SK-N-SH treated with all-trans-retinoic acid at 6 μM for 48 hours (cell line): ENCODE measurements at regions not wholly inside any gene's neighbourhood (a gene's known extent, or its start where the extent isn't known, plus 50 kb on each side); places are given as distances from the start of the nearest gene placed in this dataset.

ENCODE experiments used
- ATAC-seq: fragments of 200-7000 bp; cut with Tn5 transposase; 3 replicates; pipeline ENCODE4 v1.9.1; 2020; ENCODE audit warnings: mild to moderate bottlenecking, moderate library complexity
- ARNTL ChIP-seq: fragments of 450-650 bp; formaldehyde crosslinking; IDR thresholded peaks from 2 replicates; pipeline ENCODE4 v1.5.0; 2020; ENCODE audit warnings: low read depth, mild to moderate bottlenecking, moderate library complexity, borderline replicate concordance
- BACH2 ChIP-seq: fragments of 250-450 bp; sonication (Bioruptor Pico); IDR thresholded peaks from 2 replicates; pipeline ENCODE4 v1.9.0; 2021; ENCODE audit warnings: mild to moderate bottlenecking, borderline replicate concordance
- CSDC2 ChIP-seq: fragments of 250-450 bp; sonication (Bioruptor Pico); IDR thresholded peaks from 2 replicates; pipeline ENCODE4 v1.5.0; 2020; ENCODE audit warnings: mild to moderate bottlenecking, moderate library complexity
- CSRNP3 ChIP-seq: fragments of 250-450 bp; sonication (Bioruptor Pico); IDR thresholded peaks from 2 replicates; pipeline ENCODE4 v1.5.1; 2021; ENCODE audit warnings: mild to moderate bottlenecking, moderate library complexity
- ESRRG ChIP-seq: fragments of 250-450 bp; sonication (Bioruptor Pico); IDR thresholded peaks from 2 replicates; pipeline ENCODE4 v1.6.1; 2021; ENCODE audit warnings: mild to moderate bottlenecking
- GLIS3 ChIP-seq: fragments of 250-450 bp; sonication (Bioruptor Pico); IDR thresholded peaks from 2 replicates; pipeline ENCODE4 v1.5.0; 2020; ENCODE audit warnings: mild to moderate bottlenecking, moderate library complexity
- ISL1 ChIP-seq: fragments of 250-450 bp; sonication (Bioruptor Pico); IDR thresholded peaks from 2 replicates; pipeline ENCODE4 v2.1.2; 2022; ENCODE audit warnings: mild to moderate bottlenecking, moderate library complexity
- PATZ1 ChIP-seq: fragments of 250-450 bp; sonication (Bioruptor Pico); IDR thresholded peaks from 2 replicates; pipeline ENCODE4 v1.8.0; 2020; ENCODE audit warnings: mild to moderate bottlenecking, moderate library complexity, borderline replicate concordance
- POU6F1 ChIP-seq: fragments of 250-450 bp; sonication (Bioruptor Pico); IDR thresholded peaks from 2 replicates; pipeline ENCODE4 v1.8.0; 2021; ENCODE audit warnings: low read depth, mild to moderate bottlenecking, moderate library complexity, borderline replicate concordance
- PPARA ChIP-seq: fragments of 250-450 bp; sonication (Bioruptor Pico); IDR thresholded peaks from 2 replicates; pipeline ENCODE4 v1.5.0; 2020; ENCODE audit warnings: mild to moderate bottlenecking, borderline replicate concordance
- RARB ChIP-seq: fragments of 250-450 bp; sonication (Bioruptor Pico); IDR thresholded peaks from 2 replicates; pipeline ENCODE4 v1.8.0; 2021; ENCODE audit warnings: mild to moderate bottlenecking, moderate library complexity
- SNAI2 ChIP-seq: fragments of 250-450 bp; sonication (Bioruptor Pico); IDR thresholded peaks from 2 replicates; pipeline ENCODE4 v1.5.0; 2020; ENCODE audit warnings: mild to moderate bottlenecking, moderate library complexity
- TCF4 ChIP-seq: fragments of 250-450 bp; sonication (Bioruptor Pico); IDR thresholded peaks from 2 replicates; pipeline ENCODE4 v1.8.0; 2021; ENCODE audit warnings: mild to moderate bottlenecking, moderate library complexity, borderline replicate concordance
- TOX ChIP-seq: fragments of 250-450 bp; sonication (Bioruptor Pico); IDR thresholded peaks from 2 replicates; pipeline ENCODE4 v1.8.0; 2021; ENCODE audit warnings: mild to moderate bottlenecking, moderate library complexity, borderline replicate concordance
- ZC3H10 ChIP-seq: fragments of 250-450 bp; sonication (Bioruptor Pico); IDR thresholded peaks from 2 replicates; pipeline ENCODE4 v1.5.1; 2021; ENCODE audit warnings: mild to moderate bottlenecking, moderate library complexity
- ZFP3 ChIP-seq: fragments of 250-450 bp; sonication (Bioruptor Pico); IDR thresholded peaks from 2 replicates; pipeline ENCODE4 v1.5.0; 2020; ENCODE audit warnings: mild to moderate bottlenecking, moderate library complexity
- ZFP30 ChIP-seq: fragments of 450-650 bp; formaldehyde crosslinking; IDR thresholded peaks from 2 replicates; pipeline ENCODE4 v1.5.0; 2022; ENCODE audit warnings: mild to moderate bottlenecking, moderate library complexity
- ZNF565 ChIP-seq: fragments of 450-650 bp; formaldehyde crosslinking; conservative IDR thresholded peaks from 2 replicates; pipeline ENCODE4 v1.5.0; 2020; ENCODE audit warnings: low read depth, mild to moderate bottlenecking, moderate library complexity
- ZNF70 ChIP-seq: fragments of 450-650 bp; formaldehyde crosslinking; IDR thresholded peaks from 2 replicates; pipeline ENCODE4 v1.5.0; 2020; ENCODE audit warnings: mild to moderate bottlenecking, moderate library complexity
- ZNF8 ChIP-seq: fragments of 450-650 bp; formaldehyde crosslinking; IDR thresholded peaks from 2 replicates; pipeline ENCODE4 v1.5.0; 2020; ENCODE audit warnings: mild to moderate bottlenecking, moderate library complexity
- TF ChIP-seq, protein P1 (sequence below): fragments of 250-450 bp; sonication (Bioruptor Pico); IDR thresholded peaks from 2 replicates; pipeline ENCODE4 v1.5.0; 2020; ENCODE audit warnings: mild to moderate bottlenecking, moderate library complexity
- TF ChIP-seq, protein P2 (sequence below): fragments of 250-450 bp; sonication (Bioruptor Pico); IDR thresholded peaks from 2 replicates; pipeline ENCODE4 v1.5.1; 2020; ENCODE audit warnings: low read depth, mild to moderate bottlenecking, moderate library complexity

GRCh38 chr3:24736701-24737100, 242.1 kb upstream of the THRB start (continued):
- TF ChIP-seq, protein P1, sequence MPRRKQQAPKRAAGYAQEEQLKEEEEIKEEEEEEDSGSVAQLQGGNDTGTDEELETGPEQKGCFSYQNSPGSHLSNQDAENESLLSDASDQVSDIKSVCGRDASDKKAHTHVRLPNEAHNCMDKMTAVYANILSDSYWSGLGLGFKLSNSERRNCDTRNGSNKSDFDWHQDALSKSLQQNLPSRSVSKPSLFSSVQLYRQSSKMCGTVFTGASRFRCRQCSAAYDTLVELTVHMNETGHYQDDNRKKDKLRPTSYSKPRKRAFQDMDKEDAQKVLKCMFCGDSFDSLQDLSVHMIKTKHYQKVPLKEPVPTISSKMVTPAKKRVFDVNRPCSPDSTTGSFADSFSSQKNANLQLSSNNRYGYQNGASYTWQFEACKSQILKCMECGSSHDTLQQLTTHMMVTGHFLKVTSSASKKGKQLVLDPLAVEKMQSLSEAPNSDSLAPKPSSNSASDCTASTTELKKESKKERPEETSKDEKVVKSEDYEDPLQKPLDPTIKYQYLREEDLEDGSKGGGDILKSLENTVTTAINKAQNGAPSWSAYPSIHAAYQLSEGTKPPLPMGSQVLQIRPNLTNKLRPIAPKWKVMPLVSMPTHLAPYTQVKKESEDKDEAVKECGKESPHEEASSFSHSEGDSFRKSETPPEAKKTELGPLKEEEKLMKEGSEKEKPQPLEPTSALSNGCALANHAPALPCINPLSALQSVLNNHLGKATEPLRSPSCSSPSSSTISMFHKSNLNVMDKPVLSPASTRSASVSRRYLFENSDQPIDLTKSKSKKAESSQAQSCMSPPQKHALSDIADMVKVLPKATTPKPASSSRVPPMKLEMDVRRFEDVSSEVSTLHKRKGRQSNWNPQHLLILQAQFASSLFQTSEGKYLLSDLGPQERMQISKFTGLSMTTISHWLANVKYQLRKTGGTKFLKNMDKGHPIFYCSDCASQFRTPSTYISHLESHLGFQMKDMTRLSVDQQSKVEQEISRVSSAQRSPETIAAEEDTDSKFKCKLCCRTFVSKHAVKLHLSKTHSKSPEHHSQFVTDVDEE (CRISPR knock-in tag): no peak
- TF ChIP-seq TOX (CRISPR knock-in tag): no peak
- TF ChIP-seq, all 23 proteins: peak for 0

GRCh38 chr3:24740326-24740725, 245.7 kb upstream of the THRB start:
- ATAC-seq: no peak
- TF ChIP-seq ZC3H10 (CRISPR knock-in tag) (no peak), TCF4 (CRISPR knock-in tag) (no peak), PPARA (CRISPR knock-in tag) (no peak), ARNTL (no peak), ESRRG (CRISPR knock-in tag) (no peak), ZNF70 (CRISPR knock-in tag) (no peak), CSRNP3 (no peak), ISL1 (no peak), TOX (CRISPR knock-in tag) (no peak), ZNF565 (CRISPR knock-in tag) (no peak), SNAI2 (CRISPR knock-in tag) (no peak), ZFP30 (CRISPR knock-in tag) (no peak)

- no peak for ATAC-seq
- TF ChIP-seq, protein P2, sequence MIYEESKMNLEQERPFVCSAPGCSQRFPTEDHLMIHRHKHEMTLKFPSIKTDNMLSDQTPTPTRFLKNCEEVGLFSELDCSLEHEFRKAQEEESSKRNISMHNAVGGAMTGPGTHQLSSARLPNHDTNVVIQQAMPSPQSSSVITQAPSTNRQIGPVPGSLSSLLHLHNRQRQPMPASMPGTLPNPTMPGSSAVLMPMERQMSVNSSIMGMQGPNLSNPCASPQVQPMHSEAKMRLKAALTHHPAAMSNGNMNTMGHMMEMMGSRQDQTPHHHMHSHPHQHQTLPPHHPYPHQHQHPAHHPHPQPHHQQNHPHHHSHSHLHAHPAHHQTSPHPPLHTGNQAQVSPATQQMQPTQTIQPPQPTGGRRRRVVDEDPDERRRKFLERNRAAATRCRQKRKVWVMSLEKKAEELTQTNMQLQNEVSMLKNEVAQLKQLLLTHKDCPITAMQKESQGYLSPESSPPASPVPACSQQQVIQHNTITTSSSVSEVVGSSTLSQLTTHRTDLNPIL (CRISPR knock-in tag): no peak
- TF ChIP-seq ZNF70 (CRISPR knock-in tag): no peak
- no peak for TF ChIP-seq BACH2 (CRISPR knock-in tag)
- no peak for TF ChIP-seq CSDC2 (CRISPR knock-in tag)
- no peak for TF ChIP-seq GLIS3
- no peak for TF ChIP-seq POU6F1 (CRISPR knock-in tag)
- no peak for TF ChIP-seq ZC3H10 (CRISPR knock-in tag)
- TF ChIP-seq, protein P1 (CRISPR knock-in tag): no peak
- TF ChIP-seq ZFP30 (CRISPR knock-in tag): no peak
- no peak for TF ChIP-seq CSRNP3
- TF ChIP-seq ZNF8 (CRISPR knock-in tag): no peak
- TF ChIP-seq PATZ1 (CRISPR knock-in tag): no peak
- TF ChIP-seq RARB (CRISPR knock-in tag): no peak
- TF ChIP-seq ZNF565 (CRISPR knock-in tag): no peak
- no peak for TF ChIP-seq ZFP3
- no peak for TF ChIP-seq PPARA (CRISPR knock-in tag)
- TF ChIP-seq TCF4 (CRISPR knock-in tag): no peak
- TF ChIP-seq ARNTL: no peak
- TF ChIP-seq, all 23 proteins: peak for 0
These were observed 246.9 kb upstream of the THRB start for GRCh38 chr3:24741506-24741905.
